ENCODE measurements at regions not wholly inside any gene's neighbourhood (a gene's known extent, or its start where the extent isn't known, plus 50 kb on each side); places are given as distances from the start of the nearest gene placed in this dataset.
A peak's percentile ranks its signal among the peaks of the same experiment; 100 is the strongest.

DNA sequence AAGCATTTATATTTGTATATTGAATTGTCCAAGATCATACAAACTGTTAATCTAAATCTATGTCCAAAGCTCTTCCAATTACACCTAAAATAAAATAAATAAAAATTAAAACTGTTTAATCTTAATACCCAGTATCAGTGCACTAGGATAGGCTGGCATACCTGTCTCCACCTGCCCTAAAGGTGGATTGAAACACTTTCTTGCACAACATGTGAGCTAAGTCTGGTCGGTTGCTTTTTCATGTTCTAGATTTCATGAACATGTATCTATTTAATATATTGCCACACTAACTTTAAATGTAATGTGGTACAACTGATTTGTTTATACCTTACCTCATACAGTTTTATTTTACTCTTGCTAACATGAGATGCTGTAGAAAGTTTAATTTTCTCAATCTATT is 193.0 kb downstream of the VGLL3 start:
- H3K4me1 ChIP-seq: no peaks in the 10 kb centered on the region
- intact Hi-C loops (cut with DNase I; ENCODE audit: low total_unique reads): no loop called here
- no peak overlapping the region for H3K4me3 ChIP-seq
- TF ChIP-seq POLR2A (IDR thresholded peaks at IDR 0.05) (no peak), CTCF (IDR thresholded peaks at IDR 0.05) (no peak)
- DNase-seq: no peak
- no peaks in the 10 kb centered on the region for H3K36me3 ChIP-seq
- H3K27me3 ChIP-seq: no peaks in the 10 kb centered on the region
- H3K9me3 ChIP-seq: no peaks in the 10 kb centered on the region
- no peak overlapping the region for H3K27ac ChIP-seq

GRCh38 chr3:86794361-86795065 is 196.4 kb downstream of the VGLL3 start:
- H3K4me3 ChIP-seq: peak overlapping the region; percentile 14
- no peaks in the 10 kb centered on the region for H3K36me3 ChIP-seq
- H3K4me1 ChIP-seq: no peaks in the 10 kb centered on the region
- no peaks in the 10 kb centered on the region for H3K27me3 ChIP-seq
- peak overlapping the region; percentile 83 to 98 for H3K27ac ChIP-seq
- intact Hi-C loops (cut with DNase I; ENCODE audit: low total_unique reads): no loop called here
- DNase-seq: no peak
- TF ChIP-seq CTCF (IDR thresholded peaks at IDR 0.05) (no peak), POLR2A (IDR thresholded peaks at IDR 0.05) (no peak)
- H3K9me3 ChIP-seq: no peaks in the 10 kb centered on the region

- Histone ChIP-seq H3K27ac (peak overlapping the region; percentile 83 to 98), H3K27me3 (no peaks in the 10 kb centered on the region), H3K4me3 (no peak overlapping the region), H3K9me3 (no peaks in the 10 kb centered on the region), H3K4me1 (no peaks in the 10 kb centered on the region), H3K36me3 (no peaks in the 10 kb centered on the region)
- intact Hi-C loops (cut with DNase I; ENCODE audit: low total_unique reads): no loop called here
- TF ChIP-seq POLR2A (IDR thresholded peaks at IDR 0.05): peak; percentile 13 to 24
- TF ChIP-seq CTCF (IDR thresholded peaks at IDR 0.05): no peak
- DNase-seq: peak in 1 of 2 donors; percentile 42
These were observed 197.2 kb downstream of the VGLL3 start for GRCh38 chr3:86793786-86794185.

DNA sequence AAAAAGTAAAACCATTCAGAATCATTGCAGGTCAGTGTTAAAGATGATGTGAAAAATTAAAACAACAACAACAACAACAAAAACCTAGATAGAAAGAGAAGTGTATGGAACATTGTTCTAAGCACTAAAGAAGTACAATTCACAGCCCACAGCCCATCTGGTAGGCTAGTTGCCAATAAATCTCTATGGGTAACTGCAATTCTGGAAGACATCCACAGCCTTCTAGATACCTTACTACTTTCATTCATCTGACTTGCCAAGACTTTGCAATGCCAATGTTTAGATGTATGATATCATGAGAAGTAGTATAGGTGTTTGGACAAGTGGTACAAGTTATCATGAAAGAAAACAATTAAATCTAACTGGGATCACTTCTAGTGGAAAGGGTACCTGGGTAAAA is 198.6 kb downstream of the VGLL3 start:
- Histone ChIP-seq H3K4me1 (no peaks in the 10 kb centered on the region), H3K4me3 (no peak overlapping the region), H3K9me3 (no peaks in the 10 kb centered on the region), H3K27me3 (no peaks in the 10 kb centered on the region), H3K27ac (no peak overlapping the region), H3K36me3 (no peaks in the 10 kb centered on the region)
- no peak for TF ChIP-seq CTCF (IDR thresholded peaks at IDR 0.05)
- TF ChIP-seq POLR2A (IDR thresholded peaks at IDR 0.05): no peak
- intact Hi-C loops (cut with DNase I; ENCODE audit: low total_unique reads): no loop called here
- no peak for DNase-seq

- Histone ChIP-seq H3K4me3 (no peak overlapping the region), H3K4me1 (no peaks in the 10 kb centered on the region), H3K9me3 (no peaks in the 10 kb centered on the region), H3K36me3 (no peaks in the 10 kb centered on the region), H3K27me3 (no peaks in the 10 kb centered on the region), H3K27ac (no peak overlapping the region)
- no peak for TF ChIP-seq POLR2A (IDR thresholded peaks at IDR 0.05)
- TF ChIP-seq CTCF (IDR thresholded peaks at IDR 0.05): no peak
- intact Hi-C loops (cut with DNase I; ENCODE audit: low total_unique reads): no loop called here
- DNase-seq: no peak
These were observed 199.9 kb downstream of the VGLL3 start for GRCh38 chr3:86790884-86791549.

All from uterus (tissue), 3 donors.